Adrenal gland (tissue), 9 donors: ENCODE measurements at regions not wholly inside any gene's neighbourhood (a gene's known extent, or its start where the extent isn't known, plus 50 kb on each side); places are given as distances from the start of the nearest gene placed in this dataset.
A peak's percentile ranks its signal among the peaks of the same experiment; 100 is the strongest.

Experiments used
- DNase-seq, 7 donors: peaks; one replicate each; pipeline ENCODE4 v3.0.0-alpha.2; 2019 to 2020
- H3K27ac ChIP-seq, 5 donors: fragments of 200-600 bp; sonication (generic) in 4 of 5; 1 replicate in 3 of 5; 2 replicates in 2 of 5; pipeline versions ENCODE4 v1.5.1 to v1.8.0; 2016 to 2020; ENCODE audit warnings: mild to moderate bottlenecking in 1 of 5
- H3K27me3 ChIP-seq: fragments of 200-600 bp; 2 replicates; pipeline ENCODE4 v1.8.0; 2021
- H3K36me3 ChIP-seq, 2 donors: fragments of 200-600 bp; replicated peaks in 1 of 2; 1 replicate in 1 of 2; 2 replicates in 1 of 2; pipeline versions ENCODE4 v1.5.1 to v1.8.0; 2018 to 2022
- H3K4me1 ChIP-seq, 2 donors: fragments of 200-600 bp; replicated peaks in 1 of 2; 1 replicate in 1 of 2; 2 replicates in 1 of 2; pipeline versions ENCODE4 v1.5.1 to v1.8.0; 2018 to 2021
- H3K4me3 ChIP-seq, 4 donors: fragments of 200-600 bp; sonication (generic) in 3 of 4; one replicate each; pipeline ENCODE4 v1.5.1; 2016 to 2018
- H3K9me3 ChIP-seq, 3 donors: fragments of 200-600 bp; sonication (generic) in 1 of 3; replicated peaks in 1 of 3; 1 replicate in 2 of 3; 2 replicates in 1 of 3; pipeline versions ENCODE4 v1.5.1 to v1.8.0; 2016 to 2021
- CTCF ChIP-seq, 6 experiments: fragments of 450-650 bp in 4 of 6; fragments of 200-600 bp in 2 of 6; sonication (generic) in 1 of 6; IDR thresholded peaks; 1 replicate in 5 of 6; 2 replicates in 1 of 6; pipeline versions ENCODE4 v1.5.1 to v1.8.0; 2016 to 2021; ENCODE audit warnings: antibody characterized with exemption in 6 of 6, mild to moderate bottlenecking in 2 of 6, moderate library complexity in 1 of 6
- POLR2A ChIP-seq, 2 donors: fragments of 450-650 bp; IDR thresholded peaks; one replicate each; pipeline ENCODE4 v1.6.1; 2017; ENCODE audit warnings: antibody characterized with exemption in 2 of 2, mild to moderate bottlenecking in 2 of 2, moderate library complexity in 1 of 2
- WGBS, 4 donors: extraction: QIAGEN DNeasy Blood & Tissue Kit in 2 of 4; methylation state at CpG; one replicate each; pipeline versions ENCODE4 v1.1.5 to v1.1.7; 2013 to 2017; 5-methylcytosine and 5-hydroxymethylcytosine counted together
- intact Hi-C, 2 donors: fragments of 100-400 bp; cut with DNase I; formaldehyde crosslinking; loops; one replicate each; pipeline versions ENCODE4 v1.14.1 to v1.15.0; 2022 to 2023
- donor health status: healthy with polysubstance abuse.
- donor health status: Bipolar disorder and iron deficiency.
- donor health status: DM: yes; HTN: yes; CAD: no.
- donor health status: DM: no; HTN: no; CAD: no.
- donor health status: DM: no; HTN: no; CAD: no.

- TF ChIP-seq POLR2A (IDR thresholded peaks at IDR 0.05): no peak
- no peak for TF ChIP-seq CTCF (IDR thresholded peaks at IDR 0.05)
- Histone ChIP-seq H3K27me3 (peaks cover 5% of the 10 kb centered on the region), H3K4me3 (no peak overlapping the region), H3K4me1 (peaks cover 5 to 6% of the 10 kb centered on the region in 2 donors), H3K27ac (no peak overlapping the region), H3K9me3 (no peaks in the 10 kb centered on the region), H3K36me3 (no peaks in the 10 kb centered on the region)
- WGBS, 4 donors: 70 to 92% (median 81%) methylated on average over 4 of the region's 4 CpGs
- intact Hi-C loops: no loop called here
- no peak for DNase-seq
Measured at GRCh38 chr5:135188233-135188914, 154.3 kb upstream of the PITX1 start.

GRCh38 chr5:135186662-135187522, 152.9 kb upstream of the PITX1 start:
- WGBS, 4 donors: 81 to 97% (median 92%) methylated on average over 7 to 8 of the region's 8 CpGs
- DNase-seq: peak in 1 of 7 donors; percentile 1

GRCh38 chr5:135185481-135186065, 151.5 kb upstream of the PITX1 start:
- Histone ChIP-seq H3K4me3 (no peak overlapping the region), H3K36me3 (no peaks in the 10 kb centered on the region), H3K27me3 (peaks cover 5% of the 10 kb centered on the region), H3K4me1 (no peaks in the 10 kb centered on the region), H3K9me3 (no peaks in the 10 kb centered on the region), H3K27ac (no peak overlapping the region)
- intact Hi-C loops: no loop called here
- 84 to 93% (median 92%) methylated on average over 6 of the region's 6 CpGs for WGBS, 4 donors
- TF ChIP-seq CTCF (IDR thresholded peaks at IDR 0.05) (no peak), POLR2A (IDR thresholded peaks at IDR 0.05) (no peak)
- DNase-seq: no peak

More at GRCh38 chr5:135186662-135187522, 152.9 kb upstream of the PITX1 start:
- TF ChIP-seq CTCF (IDR thresholded peaks at IDR 0.05) (no peak), POLR2A (IDR thresholded peaks at IDR 0.05) (no peak)
- Histone ChIP-seq H3K27ac (no peak overlapping the region), H3K4me3 (no peak overlapping the region), H3K9me3 (no peaks in the 10 kb centered on the region), H3K27me3 (peaks cover 5% of the 10 kb centered on the region), H3K36me3 (no peaks in the 10 kb centered on the region), H3K4me1 (peaks cover 5 to 6% of the 10 kb centered on the region in 2 donors)
- intact Hi-C loops: no loop called here

GRCh38 chr5:135184646-135185045, 150.6 kb upstream of the PITX1 start:
- no peak for DNase-seq
- no peak overlapping the region for H3K4me3 ChIP-seq
- no peaks in the 10 kb centered on the region for H3K4me1 ChIP-seq
- TF ChIP-seq CTCF (IDR thresholded peaks at IDR 0.05): no peak
- TF ChIP-seq POLR2A (IDR thresholded peaks at IDR 0.05): no peak
- WGBS, 4 donors: 84 to 94% (median 91%) methylated on average over 5 to 7 of the region's 7 CpGs
- no peaks in the 10 kb centered on the region for H3K9me3 ChIP-seq
- H3K36me3 ChIP-seq: no peaks in the 10 kb centered on the region
- H3K27me3 ChIP-seq: peaks cover under 1% of the 10 kb centered on the region
- no peak overlapping the region for H3K27ac ChIP-seq
- intact Hi-C loops: no loop called here
